GM21381 (cell line): ENCODE measurements at regions not wholly inside any gene's neighbourhood (a gene's known extent, or its start where the extent isn't known, plus 50 kb on each side); places are given as distances from the start of the nearest gene placed in this dataset.

Experiments
- ATAC-seq: cut with Tn5 transposase; IDR thresholded peaks from one replicate; pipeline ENCODE4 v1.9.1; 2021; ENCODE audit warnings: mild to moderate bottlenecking, moderate library complexity; ENCODE audit not compliant: unreplicated experiment

- ATAC-seq = no peak
These were observed 364.8 kb upstream of the RBMY1B start for GRCh38 chrY:21146331-21146730.

GRCh38 chrY:21149971-21150370 lies 361.2 kb upstream of the RBMY1B start:
- no peak for ATAC-seq

GRCh38 chrY:21169821-21170220 lies 341.3 kb upstream of the RBMY1B start:
- no peak for ATAC-seq

GRCh38 chrY:21174697-21175463 lies 336.3 kb upstream of the RBMY1B start:
- ATAC-seq = no peak

GRCh38 chrY:21175505-21175904 lies 335.6 kb upstream of the RBMY1B start:
- no peak for ATAC-seq

GRCh38 chrY:21177306-21177800 lies 333.8 kb upstream of the RBMY1B start:
- ATAC-seq = no peak

DNA sequence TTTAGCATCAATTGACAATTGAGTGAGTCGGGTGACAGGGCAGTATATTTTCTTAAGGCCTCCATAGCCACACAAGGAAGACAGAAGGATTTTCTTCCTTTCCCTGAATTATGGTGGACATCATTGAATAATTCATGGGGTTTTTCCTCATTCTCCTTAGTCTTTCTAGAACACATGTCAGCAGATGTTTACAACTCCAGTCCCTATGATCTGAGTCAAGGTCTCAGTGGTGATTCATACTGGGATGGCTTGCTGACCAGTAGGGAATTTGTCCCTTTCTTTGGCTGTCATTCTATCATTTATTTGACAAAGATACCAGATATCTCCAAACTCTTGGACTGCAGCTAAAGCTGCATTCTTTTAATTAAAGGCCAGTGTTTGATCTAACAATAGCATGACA lies 332.9 kb upstream of the RBMY1B start:
- no peak for ATAC-seq

DNA sequence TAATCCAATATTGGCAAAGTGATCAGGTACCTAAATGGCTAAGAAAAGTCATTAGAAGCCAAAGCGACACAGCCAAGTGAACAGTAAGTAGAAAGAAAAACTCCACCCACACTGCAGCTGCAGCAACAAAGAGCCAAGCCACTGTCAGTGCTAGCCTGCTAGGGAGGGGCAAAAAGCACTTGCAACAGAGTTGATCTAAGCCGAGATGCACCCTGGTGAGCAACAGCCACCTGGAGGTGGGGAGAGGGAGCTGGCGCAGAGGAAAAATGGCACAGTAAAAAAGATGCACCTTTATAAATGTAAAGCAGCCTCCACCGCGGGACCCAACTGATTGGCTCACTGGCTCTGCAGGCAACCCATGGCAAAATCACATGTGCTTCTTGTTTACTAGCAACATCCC lies 330.2 kb upstream of the RBMY1B start:
- ATAC-seq = no peak

DNA sequence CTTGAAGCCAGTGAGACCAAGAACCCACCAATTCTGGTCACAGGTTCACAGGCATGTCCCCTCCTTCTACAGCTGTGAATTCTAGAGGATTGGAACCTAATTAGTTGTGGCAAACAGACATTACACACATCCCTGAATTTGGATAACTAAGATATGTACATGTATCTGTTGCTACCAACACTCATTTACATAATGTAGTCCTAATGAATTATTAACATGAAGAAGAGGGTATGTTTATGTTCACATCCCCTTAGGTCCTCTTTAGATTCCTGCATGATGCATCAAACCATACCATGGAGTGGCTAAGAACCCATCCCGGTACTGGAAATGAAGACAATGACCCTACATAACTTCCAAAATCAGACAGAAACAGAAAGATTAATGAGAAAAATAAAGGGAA lies 326.9 kb upstream of the RBMY1B start:
- ATAC-seq = no peak

GRCh38 chrY:21185419-21186105 lies 325.6 kb upstream of the RBMY1B start:
- ATAC-seq = no peak

GRCh38 chrY:21192694-21193093 lies 318.4 kb upstream of the RBMY1B start:
- ATAC-seq = no peak

DNA sequence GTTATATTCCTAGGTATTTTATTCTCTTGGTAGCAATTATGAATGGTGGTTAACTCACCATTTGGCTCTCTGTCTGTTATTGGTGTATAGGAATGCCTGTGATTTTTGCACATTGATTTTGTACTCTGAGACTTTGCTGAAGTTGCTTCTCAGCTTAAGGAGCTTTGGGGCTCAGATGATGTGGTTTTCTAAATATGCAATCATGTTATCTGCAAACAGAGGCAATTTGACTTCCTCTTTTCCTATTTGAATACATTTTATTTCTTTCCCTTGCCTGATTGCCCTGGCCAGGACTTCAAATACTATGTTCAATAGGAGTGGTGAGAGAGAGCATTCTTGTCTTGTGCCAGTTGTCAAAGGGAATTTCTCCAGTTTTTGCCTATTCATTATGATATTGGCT lies 310.9 kb upstream of the RBMY1B start:
- no peak for ATAC-seq

DNA sequence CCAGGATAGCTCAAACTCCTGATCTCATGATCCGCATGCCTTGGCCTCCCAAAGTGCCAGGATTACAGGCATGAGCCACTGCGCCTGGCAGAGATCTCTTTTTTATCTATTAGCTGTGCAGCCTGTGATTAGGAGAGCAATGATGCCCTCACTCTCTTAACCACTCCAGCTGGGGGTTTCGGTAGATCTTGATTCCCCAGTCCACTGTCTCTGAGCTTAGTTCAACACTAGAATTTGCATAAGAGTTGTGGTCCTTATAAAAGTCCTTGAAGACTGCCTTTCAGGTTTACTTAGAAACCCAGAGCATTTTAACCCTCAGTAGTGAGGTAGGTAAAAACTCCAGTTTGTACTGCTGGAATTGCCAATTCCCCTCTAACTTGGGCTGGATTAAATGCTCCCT lies 283.3 kb upstream of the RBMY1B start:
- ATAC-seq = peak; percentile 95

DNA sequence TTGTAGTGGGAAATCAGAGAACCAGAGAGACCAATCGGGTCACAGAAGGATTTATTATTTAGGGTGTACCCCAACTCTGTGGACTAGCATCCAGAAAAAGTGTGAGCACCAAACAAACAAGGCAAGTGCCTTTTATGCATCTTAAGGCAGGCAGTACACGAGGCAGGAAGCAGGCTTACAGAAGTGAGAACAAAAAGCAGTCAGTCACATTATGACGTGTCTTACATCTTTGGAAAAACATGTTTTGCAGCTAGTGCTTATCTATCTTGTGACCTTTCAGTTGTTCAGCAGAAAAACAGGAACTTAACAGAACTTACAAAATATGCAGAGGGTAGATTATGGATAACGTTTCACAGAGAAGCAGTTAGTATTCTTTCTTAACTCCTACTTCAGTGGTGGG lies 270.9 kb upstream of the RBMY1B start:
- ATAC-seq = peak; percentile 97

DNA sequence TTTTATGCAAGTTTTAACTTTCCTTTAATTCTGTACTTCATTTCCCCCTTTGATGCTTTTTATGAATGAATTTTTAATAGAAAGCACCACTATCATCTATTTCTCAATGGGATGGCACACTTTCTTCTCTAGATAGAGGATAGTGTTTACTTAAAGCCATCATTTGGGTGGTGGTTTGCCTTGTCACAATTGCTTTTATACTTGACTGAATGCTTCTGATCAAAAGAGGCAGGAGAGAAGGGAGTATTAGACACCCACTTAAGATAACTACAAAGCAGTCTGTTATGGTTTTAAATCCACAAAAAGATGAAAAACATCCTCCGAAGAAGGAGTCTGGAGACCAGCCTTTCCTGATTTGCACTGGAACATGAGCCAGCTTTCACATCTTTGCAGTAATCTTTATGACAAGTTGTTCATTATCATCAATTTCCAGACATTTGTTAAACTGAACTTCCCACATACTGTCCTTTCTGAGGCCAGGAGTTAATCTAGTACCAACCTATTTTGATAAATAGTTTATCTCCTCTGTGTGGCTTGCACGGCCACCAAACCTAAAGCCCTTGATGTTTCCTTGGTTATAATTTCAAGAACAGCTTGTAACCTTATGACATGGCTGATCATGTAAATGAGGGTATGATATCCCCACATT lies 270.4 kb upstream of the RBMY1B start:
- no peak for ATAC-seq

GRCh38 chrY:21242793-21243192 lies 268.3 kb upstream of the RBMY1B start:
- ATAC-seq = no peak

DNA sequence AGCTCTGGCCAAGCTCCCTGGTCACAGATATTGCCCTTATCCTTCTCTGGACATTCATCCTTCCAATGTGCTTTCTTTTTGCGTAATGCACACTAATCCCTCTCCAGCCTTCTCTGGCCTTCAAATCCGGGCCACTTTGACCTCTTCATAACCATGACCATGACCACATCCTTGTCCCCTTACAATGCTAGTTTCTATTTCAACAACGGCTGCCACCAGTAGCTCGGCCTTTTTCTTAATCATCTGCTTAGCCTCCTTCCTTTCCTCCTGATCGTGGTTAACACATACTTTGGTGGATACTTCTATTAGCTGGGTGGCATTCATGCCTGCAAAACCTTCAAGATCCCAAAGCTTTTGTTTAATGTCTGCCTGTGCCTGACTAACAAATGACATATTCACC lies 264.4 kb upstream of the RBMY1B start:
- ATAC-seq = peak; percentile 40

DNA sequence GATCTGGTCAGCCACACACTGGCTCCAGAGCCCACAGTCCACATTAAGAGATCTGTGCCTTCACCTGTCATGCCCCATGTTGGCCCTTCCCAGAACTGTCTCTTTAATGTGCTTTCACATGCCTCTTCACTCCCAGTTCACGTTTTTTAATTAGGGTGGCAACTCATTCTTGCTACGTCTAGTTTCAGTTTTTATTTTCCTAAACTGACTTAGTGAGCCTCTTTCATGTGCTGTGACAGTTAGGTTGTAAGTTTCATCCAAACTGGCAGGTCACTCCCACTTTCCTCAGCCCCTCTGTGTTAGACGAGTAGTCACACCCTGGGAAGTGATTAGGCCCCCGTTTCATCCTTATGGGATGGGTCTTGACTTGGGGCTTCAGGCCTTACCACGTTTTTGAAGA lies 262.5 kb upstream of the RBMY1B start:
- ATAC-seq = no peak

DNA sequence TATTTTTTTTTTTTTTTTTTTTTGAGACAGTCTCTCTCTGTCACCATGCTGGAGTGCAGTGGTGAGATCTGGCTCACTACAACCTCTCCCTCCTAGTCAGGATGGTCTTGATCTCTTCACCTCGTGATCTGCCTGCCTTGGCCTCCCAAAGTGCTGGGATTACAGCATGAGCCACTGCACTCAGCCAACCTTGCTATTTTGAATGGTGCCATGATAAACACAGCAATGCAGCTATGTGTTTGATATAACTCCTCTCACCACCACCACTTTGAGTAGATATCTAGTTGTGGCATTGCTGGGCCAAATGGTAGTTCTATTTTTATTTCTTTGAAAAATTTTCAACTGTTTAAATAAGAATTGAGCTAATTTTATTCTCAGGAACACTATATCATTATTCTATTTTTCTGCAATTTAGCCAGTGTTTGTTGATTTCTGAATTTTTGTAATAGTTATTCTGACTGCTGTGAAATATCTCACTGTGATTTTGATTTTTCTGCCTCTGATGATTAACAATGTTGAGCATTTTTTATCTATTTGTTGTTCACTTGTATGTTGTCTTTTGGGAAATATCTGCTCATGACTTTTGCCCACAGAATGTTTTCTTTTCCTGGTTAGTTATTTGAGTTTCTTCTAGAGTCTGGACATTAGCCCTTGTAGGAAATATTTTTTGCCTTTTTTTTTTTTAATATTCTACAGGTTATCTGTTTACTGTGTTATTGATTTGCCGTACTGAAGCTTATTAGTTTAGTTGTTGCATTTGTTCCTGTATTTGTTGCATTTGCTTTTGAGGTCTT lies 257.5 kb upstream of the RBMY1B start:
- no peak for ATAC-seq

- no peak for ATAC-seq
These were observed 256.7 kb upstream of the RBMY1B start for GRCh38 chrY:21254476-21254875.

GRCh38 chrY:21256820-21257219 lies 254.3 kb upstream of the RBMY1B start:
- ATAC-seq = peak; percentile 71
